Adrenal gland (tissue), 5 donors: ENCODE measurements at regions not wholly inside any gene's neighbourhood (a gene's known extent, or its start where the extent isn't known, plus 50 kb on each side); places are given as distances from the start of the nearest gene placed in this dataset.

ENCODE experiments used
- CTCF ChIP-seq, 6 experiments: fragments of 450-650 bp in 4 of 6; fragments of 200-600 bp in 2 of 6; sonication (generic) in 1 of 6; IDR thresholded peaks; 1 replicate in 5 of 6; 2 replicates in 1 of 6; pipeline versions ENCODE4 v1.5.1 to v1.8.0; 2016 to 2021; ENCODE audit warnings: antibody characterized with exemption in 6 of 6, mild to moderate bottlenecking in 2 of 6, moderate library complexity in 1 of 6
- POLR2A ChIP-seq, 2 donors: fragments of 450-650 bp; IDR thresholded peaks; one replicate each; pipeline ENCODE4 v1.6.1; 2017; ENCODE audit warnings: antibody characterized with exemption in 2 of 2, mild to moderate bottlenecking in 2 of 2, moderate library complexity in 1 of 2
- donor health status: DM: no; HTN: no; CAD: no.

DNA sequence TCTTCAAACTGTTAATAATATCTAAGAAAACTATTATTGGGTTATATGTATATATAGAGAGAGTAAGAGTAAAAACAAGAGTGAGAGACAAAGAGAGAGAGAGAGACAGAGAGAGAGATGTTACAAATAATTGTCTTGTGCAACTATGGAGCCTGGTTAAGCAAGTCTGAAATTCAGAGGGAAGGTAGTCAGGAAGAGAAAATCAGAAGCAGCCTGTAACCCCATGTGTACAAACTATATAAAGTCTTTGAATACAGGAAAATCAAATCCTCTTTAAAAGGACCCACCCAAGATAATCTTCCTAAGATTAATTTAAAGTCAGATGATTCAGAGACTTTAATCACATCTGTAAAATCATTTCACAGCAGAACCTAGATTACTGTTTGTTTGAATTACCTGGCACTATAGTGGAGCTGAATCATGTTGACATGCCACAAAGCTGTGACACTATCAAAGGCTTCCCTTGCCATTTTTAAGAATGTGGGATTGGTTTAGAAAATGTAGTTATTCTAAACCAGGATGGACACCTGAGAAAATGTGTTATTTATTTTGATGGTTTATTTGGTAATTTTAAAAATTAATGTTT lies 301.7 kb upstream of the FSIP2 start:
- TF ChIP-seq POLR2A (IDR thresholded peaks at IDR 0.05) (no peak), CTCF (IDR thresholded peaks at IDR 0.05) (no peak)
